CD14-positive monocyte (primary cell): ENCODE measurements at regions not wholly inside any gene's neighbourhood (a gene's known extent, or its start where the extent isn't known, plus 50 kb on each side); places are given as distances from the start of the nearest gene placed in this dataset.
"Not testable (repeated sequence)": the region's sequence is repeated elsewhere in the genome, so short reads cannot be mapped to it uniquely, and the experiment has no call there.

Source experiments
- DNase-seq, 3 donors: peaks; one replicate each; pipeline ENCODE4 v3.0.0-alpha.2; 2011 to 2022
- H2AFZ ChIP-seq: 2 replicates; pipeline ENCODE4 v1.6.0; 2012; ENCODE audit warnings: mild to moderate bottlenecking, low read depth, low read length, inconsistent platforms; ENCODE audit not compliant: insufficient read depth, poor library complexity, severe bottlenecking
- H3K27ac ChIP-seq, 2 donors: 1 replicate in 1 of 2; 2 replicates in 1 of 2; pipeline ENCODE4 v1.5.1; 2012 to 2013; ENCODE audit warnings: low read length in 2 of 2, control low read depth in 1 of 2, inconsistent platforms in 1 of 2, low read depth in 1 of 2, mild to moderate bottlenecking in 1 of 2
- H3K27me3 ChIP-seq, 2 donors: one replicate each; pipeline versions ENCODE4 v1.6.0 to v1.6.1; 2011 to 2013; ENCODE audit warnings: low read length in 2 of 2; ENCODE audit not compliant: control insufficient read depth in 2 of 2, insufficient read depth in 2 of 2
- H3K36me3 ChIP-seq, 2 donors: replicated peaks in 1 of 2; 1 replicate in 1 of 2; 2 replicates in 1 of 2; pipeline versions ENCODE4 v1.5.1 to v1.6.1; 2012 to 2013; ENCODE audit warnings: low read length in 2 of 2, control low read depth in 1 of 2, inconsistent platforms in 1 of 2, mild to moderate bottlenecking in 1 of 2; ENCODE audit not compliant: insufficient read depth in 2 of 2, control insufficient read depth in 1 of 2
- H3K4me1 ChIP-seq, 2 donors: 1 replicate in 1 of 2; 2 replicates in 1 of 2; pipeline versions ENCODE4 v1.5.1 to v1.6.1; 2012 to 2013; ENCODE audit warnings: low read length in 2 of 2, control low read depth in 1 of 2, inconsistent platforms in 1 of 2, mild to moderate bottlenecking in 1 of 2, moderate library complexity in 1 of 2; ENCODE audit not compliant: insufficient read depth in 2 of 2, control insufficient read depth in 1 of 2
- H3K4me2 ChIP-seq: replicated peaks from 2 replicates; pipeline ENCODE3; 2012; ENCODE audit warnings: low read length, moderate library complexity, mild to moderate bottlenecking; ENCODE audit not compliant: poor library complexity, severe bottlenecking; ENCODE audit errors: extremely low read depth
- H3K4me3 ChIP-seq, 3 experiments: fragments of 200-600 bp in 1 of 3; sonication (generic) in 1 of 3; replicated peaks in 1 of 3; 1 replicate in 2 of 3; 2 replicates in 1 of 3; pipeline ENCODE4 v1.5.1; 2011 to 2013; ENCODE audit warnings: low read length in 3 of 3, mild to moderate bottlenecking in 3 of 3, control low read depth in 2 of 3, low read depth in 2 of 3, inconsistent platforms in 1 of 3, moderate library complexity in 1 of 3
- H3K79me2 ChIP-seq: 2 replicates; pipeline ENCODE4 v1.6.0; 2012; ENCODE audit warnings: mild to moderate bottlenecking, control low read depth, inconsistent platforms, low read length, moderate library complexity; ENCODE audit not compliant: insufficient read depth
- H3K9ac ChIP-seq: 2 replicates; pipeline ENCODE4 v1.6.0; 2017; ENCODE audit warnings: low read length, mild to moderate bottlenecking; ENCODE audit not compliant: insufficient read depth, poor library complexity, severe bottlenecking
- H3K9me3 ChIP-seq, 2 donors: replicated peaks in 1 of 2; 1 replicate in 1 of 2; 2 replicates in 1 of 2; pipeline versions ENCODE4 v1.5.1 to v1.6.1; 2012 to 2013; ENCODE audit warnings: low read length in 2 of 2, control low read depth in 1 of 2; ENCODE audit not compliant: control insufficient read depth in 1 of 2, insufficient read depth in 1 of 2
- H4K20me1 ChIP-seq: 2 replicates; pipeline ENCODE4 v1.6.0; 2012; ENCODE audit warnings: mild to moderate bottlenecking, low read length, control low read depth, moderate library complexity; ENCODE audit not compliant: insufficient read depth
- H3K27ac Mint-ChIP-seq, 7 donors: one replicate each; pipeline ENCODE4 v1.8.0; 2020; ENCODE audit warnings: mild to moderate bottlenecking in 7 of 7, mixed read lengths in 7 of 7, moderate library complexity in 6 of 7, inconsistent platforms in 2 of 7
- H3K27me3 Mint-ChIP-seq, 3 donors: one replicate each; pipeline ENCODE4 v1.8.0; 2021 to 2022; ENCODE audit warnings: low read depth in 3 of 3, mild to moderate bottlenecking in 3 of 3, mixed read lengths in 3 of 3, moderate library complexity in 3 of 3, inconsistent platforms in 1 of 3
- H3K36me3 Mint-ChIP-seq, 2 donors: one replicate each; pipeline ENCODE4 v1.8.0; 2020; ENCODE audit warnings: mixed read lengths in 2 of 2, inconsistent platforms in 1 of 2, mild to moderate bottlenecking in 1 of 2
- H3K4me1 Mint-ChIP-seq: one replicate; pipeline ENCODE4 v1.8.0; 2020; ENCODE audit warnings: mild to moderate bottlenecking, mixed read lengths
- H3K4me3 Mint-ChIP-seq, 2 donors: one replicate each; pipeline ENCODE4 v1.8.0; 2020; ENCODE audit warnings: mild to moderate bottlenecking in 2 of 2, mixed read lengths in 2 of 2, moderate library complexity in 1 of 2
- H3K9me3 Mint-ChIP-seq, 7 donors: one replicate each; pipeline ENCODE4 v1.8.0; 2020 to 2022; ENCODE audit warnings: mixed read lengths in 7 of 7, mild to moderate bottlenecking in 6 of 7, moderate library complexity in 6 of 7, inconsistent platforms in 2 of 7
- WGBS: methylation state at CpG from one replicate; pipeline ENCODE4 v1.1.5; 2013; ENCODE audit warnings: missing lambda C conversion rate; ENCODE audit not compliant: insufficient coverage; 5-methylcytosine and 5-hydroxymethylcytosine counted together
- intact Hi-C, 2 donors: fragments of 100-400 bp; cut with micrococcal nuclease; formaldehyde crosslinking; loops; one replicate each; pipeline versions ENCODE4 v1.15.0 to v1.15.1; 2023
- TF ChIP-seq, protein P1 (sequence below): fragments of 200-600 bp; IDR thresholded peaks from one replicate; pipeline ENCODE4 v1.8.0; 2022; ENCODE audit warnings: antibody characterized with exemption, mild to moderate bottlenecking

DNA sequence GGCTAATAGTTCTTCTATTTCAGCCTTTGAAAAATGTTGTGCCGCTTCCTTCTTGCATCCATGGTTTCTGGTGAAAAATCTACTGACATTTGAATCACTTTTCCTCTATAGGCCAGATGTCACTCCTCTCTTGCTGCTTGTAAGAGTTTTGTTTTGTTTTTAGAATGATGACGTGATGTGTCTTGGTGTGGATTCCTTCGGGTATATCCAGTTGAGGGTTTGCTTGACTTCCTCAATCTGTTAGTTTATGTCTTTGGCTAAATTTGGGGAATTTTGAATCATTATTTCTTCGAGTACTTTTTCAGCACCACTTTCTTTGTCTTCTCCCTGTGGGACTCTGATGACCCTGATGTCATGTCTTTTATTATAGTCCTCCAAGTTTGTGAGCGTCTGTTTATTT is 175.5 kb downstream of the MYLK4 start:
- Histone ChIP-seq H3K79me2 (no peaks in the 10 kb centered on the region), H2AFZ (no peak overlapping the region), H3K9me3 (peaks cover 6% of the 10 kb centered on the region in 2 donors), H3K27me3 (no peaks in the 10 kb centered on the region), H3K9ac (no peak overlapping the region), H3K4me3 (no peak overlapping the region), H3K4me1 (no peaks in the 10 kb centered on the region), H3K27ac (no peak overlapping the region), H3K4me2 (no peak overlapping the region), H3K36me3 (no peaks in the 10 kb centered on the region), H4K20me1 (no peaks in the 10 kb centered on the region)
- TF ChIP-seq, protein P1, sequence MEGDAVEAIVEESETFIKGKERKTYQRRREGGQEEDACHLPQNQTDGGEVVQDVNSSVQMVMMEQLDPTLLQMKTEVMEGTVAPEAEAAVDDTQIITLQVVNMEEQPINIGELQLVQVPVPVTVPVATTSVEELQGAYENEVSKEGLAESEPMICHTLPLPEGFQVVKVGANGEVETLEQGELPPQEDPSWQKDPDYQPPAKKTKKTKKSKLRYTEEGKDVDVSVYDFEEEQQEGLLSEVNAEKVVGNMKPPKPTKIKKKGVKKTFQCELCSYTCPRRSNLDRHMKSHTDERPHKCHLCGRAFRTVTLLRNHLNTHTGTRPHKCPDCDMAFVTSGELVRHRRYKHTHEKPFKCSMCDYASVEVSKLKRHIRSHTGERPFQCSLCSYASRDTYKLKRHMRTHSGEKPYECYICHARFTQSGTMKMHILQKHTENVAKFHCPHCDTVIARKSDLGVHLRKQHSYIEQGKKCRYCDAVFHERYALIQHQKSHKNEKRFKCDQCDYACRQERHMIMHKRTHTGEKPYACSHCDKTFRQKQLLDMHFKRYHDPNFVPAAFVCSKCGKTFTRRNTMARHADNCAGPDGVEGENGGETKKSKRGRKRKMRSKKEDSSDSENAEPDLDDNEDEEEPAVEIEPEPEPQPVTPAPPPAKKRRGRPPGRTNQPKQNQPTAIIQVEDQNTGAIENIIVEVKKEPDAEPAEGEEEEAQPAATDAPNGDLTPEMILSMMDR, result no peak
- no peak overlapping the region for H3K27ac Mint-ChIP-seq
- no CpG with 5 or more reads among the region's 5 CpGs for WGBS
- H3K4me1 Mint-ChIP-seq, result no peaks in the 10 kb centered on the region
- intact Hi-C loops, result no loop called here
- H3K27me3 Mint-ChIP-seq, result peaks cover 0 to 7% (median 2%) of the 10 kb centered on the region in 3 donors
- H3K9me3 Mint-ChIP-seq, result peaks cover 0 to 17% (median 12%) of the 10 kb centered on the region in 7 donors
- no peak for DNase-seq
- H3K4me3 Mint-ChIP-seq, result no peak overlapping the region
- no peaks in the 10 kb centered on the region for H3K36me3 Mint-ChIP-seq

DNA sequence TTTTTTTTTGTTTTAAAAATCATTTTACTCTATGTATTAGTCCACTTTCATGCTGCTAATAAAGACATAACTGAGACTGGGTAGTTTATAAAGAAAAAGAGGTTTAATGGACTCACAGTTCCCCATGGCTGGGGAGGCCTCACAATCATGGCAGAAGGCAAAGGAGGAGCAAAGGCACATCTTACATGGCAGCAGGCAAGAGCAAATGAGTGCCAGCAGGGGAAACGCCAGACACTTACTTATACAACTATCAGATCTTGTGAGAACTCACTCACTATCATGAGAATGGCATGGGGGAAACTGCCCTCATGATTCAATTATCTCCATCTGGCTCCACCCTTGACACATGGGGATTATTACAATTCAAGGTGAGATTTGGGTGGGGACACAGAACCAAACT is 181.3 kb downstream of the MYLK4 start:
- intact Hi-C loops, H3K27ac Mint-ChIP-seq, H3K4me3 Mint-ChIP-seq, H3K9me3 ChIP-seq, H3K4me1 Mint-ChIP-seq, DNase-seq, H3K9ac ChIP-seq, H4K20me1 ChIP-seq, H3K27me3 Mint-ChIP-seq, H3K36me3 Mint-ChIP-seq, H3K4me3 ChIP-seq, H3K27me3 ChIP-seq, H3K36me3 ChIP-seq, H3K79me2 ChIP-seq, H3K4me2 ChIP-seq, H3K27ac ChIP-seq, H2AFZ ChIP-seq, H3K4me1 ChIP-seq: not testable (repeated sequence)
- H3K9me3 Mint-ChIP-seq, result peaks cover 8 to 23% (median 19%) of the 10 kb centered on the region in 7 donors
- no CpG with 5 or more reads among the region's 1 CpG for WGBS
